Heart left ventricle (tissue), 16 donors: ENCODE measurements at regions not wholly inside any gene's neighbourhood (a gene's known extent, or its start where the extent isn't known, plus 50 kb on each side); places are given as distances from the start of the nearest gene placed in this dataset.

ENCODE experiments used
- ATAC-seq, 4 donors: fragments of 200-7000 bp; cut with Tn5 transposase; one replicate each; pipeline ENCODE4 v1.9.1; 2020 to 2022; ENCODE audit warnings: moderate library complexity in 4 of 4, mild to moderate bottlenecking in 3 of 4, moderate number of reproducible peaks in 1 of 4
- DNase-seq, 5 donors: peaks; one replicate each; pipeline ENCODE4 v3.0.0-alpha.2; 2020
- H3K27ac ChIP-seq, 12 donors: fragments of 200-600 bp; sonication (generic) in 4 of 12; one replicate each; pipeline versions ENCODE4 v1.5.0 to v1.8.0; 2016 to 2022; ENCODE audit warnings: mild to moderate bottlenecking in 2 of 12
- H3K27me3 ChIP-seq, 9 donors: fragments of 200-600 bp; sonication (generic) in 2 of 9; one replicate each; pipeline versions ENCODE4 v1.5.1 to v1.8.0; 2016 to 2022; ENCODE audit warnings: mild to moderate bottlenecking in 3 of 9
- H3K36me3 ChIP-seq, 9 donors: fragments of 200-600 bp; sonication (generic) in 2 of 9; one replicate each; pipeline versions ENCODE4 v1.5.0 to v1.8.0; 2018 to 2022; ENCODE audit warnings: mild to moderate bottlenecking in 2 of 9
- H3K4me1 ChIP-seq, 12 donors: fragments of 200-600 bp; sonication (generic) in 4 of 12; one replicate each; pipeline versions ENCODE4 v1.5.0 to v1.8.0; 2016 to 2022; ENCODE audit warnings: mild to moderate bottlenecking in 3 of 12
- H3K4me3 ChIP-seq, 12 donors: fragments of 200-600 bp; sonication (generic) in 4 of 12; one replicate each; pipeline versions ENCODE4 v1.5.0 to v1.8.0; 2017 to 2022; ENCODE audit warnings: mild to moderate bottlenecking in 9 of 12, moderate library complexity in 4 of 12
- H3K9me3 ChIP-seq, 12 donors: fragments of 200-600 bp; sonication (generic) in 4 of 12; one replicate each; pipeline versions ENCODE4 v1.5.0 to v1.8.0; 2016 to 2022; ENCODE audit warnings: mild to moderate bottlenecking in 1 of 12
- POLR2A ChIP-seq, 2 donors: fragments of 450-650 bp; IDR thresholded peaks; one replicate each; pipeline ENCODE4 v1.6.1; 2017; ENCODE audit warnings: antibody characterized with exemption in 2 of 2, mild to moderate bottlenecking in 2 of 2, moderate library complexity in 2 of 2
- WGBS, 4 donors: extraction: QIAGEN DNeasy Blood & Tissue Kit in 2 of 4; methylation state at CpG; one replicate each; pipeline versions ENCODE4 v1.1.5 to v1.1.7; 2013 to 2018; 5-methylcytosine and 5-hydroxymethylcytosine counted together
- intact Hi-C, 10 donors: fragments of 100-400 bp; cut with DNase I; formaldehyde crosslinking; loops; one replicate each; pipeline versions ENCODE4 v1.11.1 to v1.14.2; 2022
- TF ChIP-seq, protein P1 (sequence below), 12 donors: fragments of 200-600 bp; sonication (generic) in 4 of 12; IDR thresholded peaks; one replicate each; pipeline versions ENCODE4 v1.5.0 to v1.8.0; 2018 to 2022; ENCODE audit warnings: antibody characterized with exemption in 12 of 12, mild to moderate bottlenecking in 5 of 12
- donor health status: ischemic (EF 13 %, LVEDD 7.1; RV severe dilation, severe dysfunction).
- donor health status: healthy with polysubstance abuse.
- donor health status: DM: no; HTN: yes; CAD: no.
- donor health status: DM: no; HTN: no; CAD: no.
- donor health status: ischemic (EF 25% LVEDD 6.9; RV normal size, moderate dysfunction).
- donor health status: ischemic (EF 25% LVEDD 5.7; RV mildly dilated, moderate dysfunction).
- donor health status: healthy.
- donor health status: DM: yes; HTN: yes; CAD: no.
- donor health status: ischemic (EF 35%, LVEDD 5.7; RV mildly dilated, moderate dysfunction).
- donor health status: nonischemic (EF 11% LVEDD 7.7; RV severe dilation, severe dysfunction).
- donor health status: DM: yes; HTN: yes; CAD: no.
- donor health status: PGD.
- donor health status: ischemic (EF 29% LVEDD 5.4; RV normal size, mild dysfunction).
- donor health status: nonischemic (EF 23%, LVEDD 6.1; RV moderate dilation, normal function).

DNA sequence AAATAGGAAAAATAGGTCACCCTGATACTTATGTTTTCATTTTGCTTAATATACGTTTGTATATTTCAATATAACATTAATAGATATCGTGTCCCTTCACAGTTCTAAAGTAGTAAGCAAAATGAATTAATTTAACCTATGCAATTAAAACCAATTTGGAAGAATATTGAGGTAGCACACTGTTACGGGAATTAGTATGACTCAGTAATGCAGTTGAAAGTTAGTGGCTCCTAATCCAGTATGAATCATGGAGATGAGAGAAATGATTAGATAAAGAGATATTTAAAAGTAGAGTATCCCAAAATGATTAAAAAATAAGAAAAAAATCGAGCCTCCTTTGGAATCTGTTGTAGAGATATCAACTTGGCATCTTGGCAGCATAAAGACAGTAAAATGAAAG lies 177.0 kb upstream of the SLITRK6 start:
- Histone ChIP-seq H3K4me3 (no peak overlapping the region), H3K27ac (no peak overlapping the region), H3K27me3 (no peaks in the 10 kb centered on the region), H3K36me3 (no peaks in the 10 kb centered on the region), H3K9me3 (peaks cover 0 to 6% (median 0%) of the 10 kb centered on the region in 12 donors), H3K4me1 (no peaks in the 10 kb centered on the region)
- intact Hi-C loops = no loop called here
- TF ChIP-seq, protein P1, sequence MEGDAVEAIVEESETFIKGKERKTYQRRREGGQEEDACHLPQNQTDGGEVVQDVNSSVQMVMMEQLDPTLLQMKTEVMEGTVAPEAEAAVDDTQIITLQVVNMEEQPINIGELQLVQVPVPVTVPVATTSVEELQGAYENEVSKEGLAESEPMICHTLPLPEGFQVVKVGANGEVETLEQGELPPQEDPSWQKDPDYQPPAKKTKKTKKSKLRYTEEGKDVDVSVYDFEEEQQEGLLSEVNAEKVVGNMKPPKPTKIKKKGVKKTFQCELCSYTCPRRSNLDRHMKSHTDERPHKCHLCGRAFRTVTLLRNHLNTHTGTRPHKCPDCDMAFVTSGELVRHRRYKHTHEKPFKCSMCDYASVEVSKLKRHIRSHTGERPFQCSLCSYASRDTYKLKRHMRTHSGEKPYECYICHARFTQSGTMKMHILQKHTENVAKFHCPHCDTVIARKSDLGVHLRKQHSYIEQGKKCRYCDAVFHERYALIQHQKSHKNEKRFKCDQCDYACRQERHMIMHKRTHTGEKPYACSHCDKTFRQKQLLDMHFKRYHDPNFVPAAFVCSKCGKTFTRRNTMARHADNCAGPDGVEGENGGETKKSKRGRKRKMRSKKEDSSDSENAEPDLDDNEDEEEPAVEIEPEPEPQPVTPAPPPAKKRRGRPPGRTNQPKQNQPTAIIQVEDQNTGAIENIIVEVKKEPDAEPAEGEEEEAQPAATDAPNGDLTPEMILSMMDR (IDR thresholded peaks at IDR 0.05) = no peak
- no peak for TF ChIP-seq POLR2A (IDR thresholded peaks at IDR 0.05)
- ATAC-seq = no peak
- WGBS, 4 donors = 66 to 75% (median 70%) methylated on average over 4 of the region's 4 CpGs
- no peak for DNase-seq

DNA sequence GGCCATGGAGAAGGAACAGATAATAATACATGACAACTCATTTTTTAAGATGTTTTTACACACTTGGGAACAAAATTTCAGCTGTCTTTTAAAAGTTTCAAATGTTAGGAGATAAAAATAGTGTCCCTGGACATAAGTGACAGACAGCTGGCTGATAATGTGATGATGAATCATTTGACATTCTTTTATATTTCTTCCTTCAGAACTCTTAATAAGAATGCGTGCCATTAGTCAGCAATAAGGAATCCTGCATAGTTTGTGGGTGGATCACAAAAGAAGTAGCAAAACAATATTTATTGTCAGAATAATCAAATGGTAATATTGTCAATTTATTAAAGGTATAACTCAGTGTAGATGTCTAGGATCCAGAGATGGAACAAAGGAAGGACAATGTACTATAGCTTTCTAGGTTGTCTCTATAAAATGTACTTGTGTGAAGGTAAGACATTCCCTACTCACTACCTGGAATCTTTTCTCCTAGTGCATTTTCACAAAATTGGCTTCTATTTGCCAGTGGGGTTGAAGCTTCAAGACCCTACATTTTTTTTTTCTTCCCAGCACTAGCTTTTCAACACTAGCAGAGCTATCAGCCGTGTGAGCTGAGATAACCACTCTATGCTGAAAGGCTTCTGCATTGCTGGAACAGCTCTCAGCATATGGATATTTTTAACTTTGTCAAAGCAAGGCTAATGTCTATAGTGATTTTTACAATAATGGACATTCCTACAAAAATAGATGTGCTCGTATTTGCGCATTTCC lies 175.6 kb upstream of the SLITRK6 start:
- no peak overlapping the region for H3K27ac ChIP-seq
- no peaks in the 10 kb centered on the region for H3K27me3 ChIP-seq
- no peak for ATAC-seq
- no peaks in the 10 kb centered on the region for H3K4me1 ChIP-seq
- WGBS, 4 donors = 21 to 32% (median 25%) methylated on average over 4 of the region's 4 CpGs
- H3K36me3 ChIP-seq = no peaks in the 10 kb centered on the region
- TF ChIP-seq POLR2A (IDR thresholded peaks at IDR 0.05) = no peak
- TF ChIP-seq, protein P1 (IDR thresholded peaks at IDR 0.05) = no peak
- intact Hi-C loops = no loop called here
- H3K9me3 ChIP-seq = peaks cover 0 to 4% (median 0%) of the 10 kb centered on the region in 12 donors
- no peak overlapping the region for H3K4me3 ChIP-seq
- DNase-seq = no peak

DNA sequence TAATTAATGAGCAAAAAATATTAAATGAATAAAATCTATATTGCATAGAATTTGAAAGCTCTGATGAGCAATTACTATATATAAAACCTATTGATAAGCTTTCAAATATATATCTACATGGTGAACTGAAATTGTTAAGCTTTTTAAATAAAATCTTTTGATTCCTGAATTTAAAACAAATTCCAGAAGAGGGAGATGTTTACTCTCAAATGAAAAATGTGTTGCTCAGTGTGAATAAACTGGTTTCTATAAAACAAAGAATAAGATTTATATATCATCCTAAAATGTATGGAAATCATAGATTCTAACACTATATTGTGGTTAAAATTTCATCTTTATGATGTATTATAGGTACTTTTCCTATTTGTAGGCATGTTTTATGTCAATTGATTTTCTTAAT lies 171.5 kb upstream of the SLITRK6 start:
- Histone ChIP-seq H3K27me3 (no peaks in the 10 kb centered on the region), H3K9me3 (peaks cover 0 to 4% (median 0%) of the 10 kb centered on the region in 12 donors), H3K27ac (no peak overlapping the region), H3K4me3 (no peak overlapping the region), H3K36me3 (no peaks in the 10 kb centered on the region), H3K4me1 (no peaks in the 10 kb centered on the region)
- ATAC-seq (no peak), DNase-seq (no peak)
- TF ChIP-seq POLR2A (IDR thresholded peaks at IDR 0.05) = no peak
- TF ChIP-seq, protein P1 (IDR thresholded peaks at IDR 0.05) = peak in 1 of 12 donors; percentile 8
- intact Hi-C loops = no loop called here

DNA sequence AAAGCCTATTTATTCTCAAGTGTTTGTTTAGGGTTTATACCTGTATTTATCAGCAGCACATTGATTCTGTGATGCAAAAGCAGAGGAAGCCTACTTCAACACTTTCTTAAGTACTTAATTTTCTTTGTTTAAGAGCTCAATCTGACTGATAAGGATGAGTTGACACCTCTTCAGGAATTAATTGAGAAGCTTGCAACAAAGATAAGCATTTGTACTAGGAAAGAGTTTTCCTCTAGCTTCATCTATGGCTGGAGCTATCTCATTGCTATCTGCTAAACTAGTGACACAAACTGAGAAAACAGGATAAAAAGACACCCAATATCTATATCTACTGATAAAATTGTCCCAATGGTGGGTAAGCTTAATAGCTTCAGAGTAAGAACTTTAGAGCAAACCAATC lies 170.1 kb upstream of the SLITRK6 start:
- intact Hi-C loops = no loop called here
- no peak for TF ChIP-seq POLR2A (IDR thresholded peaks at IDR 0.05)
- DNase-seq = no peak

More for the DNA sequence above, 170.1 kb upstream of the SLITRK6 start:
- Histone ChIP-seq H3K4me3 (no peak overlapping the region), H3K27me3 (no peaks in the 10 kb centered on the region), H3K36me3 (no peaks in the 10 kb centered on the region), H3K27ac (no peak overlapping the region), H3K4me1 (no peaks in the 10 kb centered on the region), H3K9me3 (peaks cover 0 to 4% (median 0%) of the 10 kb centered on the region in 12 donors)
- ATAC-seq = no peak
